H9 (cell line): ENCODE measurements at regions not wholly inside any gene's neighbourhood (a gene's known extent, or its start where the extent isn't known, plus 50 kb on each side); places are given as distances from the start of the nearest gene placed in this dataset.

ENCODE experiments used
- DNase-seq: peaks from one replicate; pipeline ENCODE4 v3.0.0-alpha.2; 2017
- H2AFZ ChIP-seq: one replicate; pipeline ENCODE4 v1.6.1; 2013; ENCODE audit warnings: mild to moderate bottlenecking, low read length, control low read depth, moderate library complexity
- H2AK5ac ChIP-seq: 2 replicates; pipeline ENCODE4 v1.6.1; 2013; ENCODE audit warnings: low read length, control low read depth, mixed read lengths; ENCODE audit not compliant: insufficient read length
- H2BK120ac ChIP-seq: one replicate; pipeline ENCODE4 v1.6.1; 2013; ENCODE audit warnings: low read depth, mild to moderate bottlenecking, low read length, control low read depth, inconsistent platforms; ENCODE audit not compliant: poor library complexity, severe bottlenecking
- H2BK12ac ChIP-seq: 2 replicates; pipeline ENCODE4 v1.6.1; 2013; ENCODE audit warnings: low read length, control low read depth, mixed read lengths, low read depth; ENCODE audit not compliant: insufficient read length
- H2BK15ac ChIP-seq: 2 replicates; pipeline ENCODE4 v1.6.1; 2013; ENCODE audit warnings: low read depth, low read length, control low read depth
- H2BK20ac ChIP-seq: one replicate; pipeline ENCODE4 v1.6.1; 2013; ENCODE audit warnings: low read depth, mild to moderate bottlenecking, low read length, control low read depth, inconsistent platforms; ENCODE audit not compliant: poor library complexity, severe bottlenecking
- H2BK5ac ChIP-seq: 2 replicates; pipeline ENCODE4 v1.6.1; 2013; ENCODE audit warnings: low read length, control low read depth, mixed read lengths; ENCODE audit not compliant: insufficient read length
- H3K14ac ChIP-seq: 2 replicates; pipeline ENCODE4 v1.6.1; 2013; ENCODE audit warnings: low read length, control low read depth; ENCODE audit not compliant: insufficient read depth
- H3K18ac ChIP-seq: 2 replicates; pipeline ENCODE4 v1.6.1; 2013; ENCODE audit warnings: low read depth, mild to moderate bottlenecking, mixed read lengths, low read length, control low read depth; ENCODE audit not compliant: insufficient read length
- H3K23ac ChIP-seq: 2 replicates; pipeline ENCODE4 v1.6.1; 2013; ENCODE audit warnings: low read length, control low read depth, mixed read lengths, low read depth; ENCODE audit not compliant: insufficient read length
- H3K23me2 ChIP-seq: 2 replicates; pipeline ENCODE4 v1.6.1; 2013; ENCODE audit warnings: low read depth, mild to moderate bottlenecking, mixed read lengths, low read length, control low read depth; ENCODE audit not compliant: insufficient read length, poor library complexity, severe bottlenecking
- H3K27ac ChIP-seq: 2 replicates; pipeline ENCODE4 v1.5.1; 2013; ENCODE audit warnings: low read length, control low read depth, mixed read lengths, low read depth; ENCODE audit not compliant: insufficient read length
- H3K27me3 ChIP-seq: 2 replicates; pipeline ENCODE4 v1.6.1; 2013; ENCODE audit warnings: low read length, control low read depth, inconsistent platforms; ENCODE audit not compliant: insufficient read depth
- H3K4ac ChIP-seq: 2 replicates; pipeline ENCODE4 v1.6.1; 2013; ENCODE audit warnings: low read depth, mild to moderate bottlenecking, control low read depth, inconsistent platforms, low read length, moderate library complexity
- H3K4me1 ChIP-seq: 2 replicates; pipeline ENCODE4 v1.6.1; 2013; ENCODE audit warnings: low read length, control low read depth, inconsistent platforms; ENCODE audit not compliant: insufficient read depth
- H3K4me2 ChIP-seq: 2 replicates; pipeline ENCODE4 v1.6.1; 2013; ENCODE audit warnings: low read length, control low read depth, mixed read lengths; ENCODE audit not compliant: insufficient read length, insufficient read depth
- H3K56ac ChIP-seq: 2 replicates; pipeline ENCODE4 v1.6.1; 2013; ENCODE audit warnings: low read depth, mild to moderate bottlenecking, mixed read lengths, low read length, control low read depth; ENCODE audit not compliant: insufficient read length
- H3K79me1 ChIP-seq: 2 replicates; pipeline ENCODE4 v1.6.1; 2013; ENCODE audit warnings: low read depth, mild to moderate bottlenecking, moderate library complexity, low read length, control low read depth, inconsistent platforms; ENCODE audit not compliant: insufficient read depth, poor library complexity, severe bottlenecking
- H3K79me2 ChIP-seq: 2 replicates; pipeline ENCODE4 v1.6.1; 2013; ENCODE audit warnings: low read length, control low read depth, inconsistent platforms; ENCODE audit not compliant: insufficient read depth
- H3K9ac ChIP-seq: 2 replicates; pipeline ENCODE4 v1.6.1; 2013; ENCODE audit warnings: low read length, control low read depth, mixed read lengths; ENCODE audit not compliant: insufficient read length; ENCODE audit errors: extremely low read depth
- H3K9me3 ChIP-seq: one replicate; pipeline ENCODE4 v1.6.1; 2013; ENCODE audit warnings: low read depth, low read length, inconsistent platforms; ENCODE audit not compliant: control insufficient read depth
- H3T11ph ChIP-seq: one replicate; pipeline ENCODE4 v1.6.1; 2013; ENCODE audit warnings: mild to moderate bottlenecking, low read length, control low read depth, inconsistent platforms
- H4K20me1 ChIP-seq: one replicate; pipeline ENCODE4 v1.6.1; 2013; ENCODE audit not compliant: control insufficient read depth, insufficient read length, insufficient read depth
- H4K5ac ChIP-seq: 2 replicates; pipeline ENCODE4 v1.6.1; 2013; ENCODE audit warnings: low read depth, mild to moderate bottlenecking, mixed read lengths, low read length, control low read depth; ENCODE audit not compliant: insufficient read length
- H4K8ac ChIP-seq: replicated peaks from 2 replicates; pipeline ENCODE4 v1.6.1; 2013; ENCODE audit warnings: low read length, control low read depth, mixed read lengths, low read depth; ENCODE audit not compliant: insufficient read length
- H4K91ac ChIP-seq: 2 replicates; pipeline ENCODE4 v1.6.1; 2013; ENCODE audit warnings: low read depth, mild to moderate bottlenecking, moderate library complexity, mixed read lengths, low read length, control low read depth; ENCODE audit not compliant: insufficient read length
- H3K27ac Mint-ChIP-seq, 3 experiments: 2 replicates in 2 of 3; 3 replicates in 1 of 3; pipeline ENCODE4 v1.8.0; 2020 to 2021; ENCODE audit warnings: mixed read lengths in 3 of 3, mild to moderate bottlenecking in 1 of 3, moderate library complexity in 1 of 3
- H3K27me3 Mint-ChIP-seq: 2 replicates; pipeline ENCODE4 v1.8.0; 2021; ENCODE audit warnings: low read depth, mild to moderate bottlenecking, moderate library complexity, mixed read lengths
- H3K36me3 Mint-ChIP-seq, 3 experiments: 2 replicates in 2 of 3; 3 replicates in 1 of 3; pipeline ENCODE4 v1.8.0; 2020 to 2021; ENCODE audit warnings: low read depth in 3 of 3, mixed read lengths in 3 of 3; ENCODE audit not compliant: insufficient read depth in 1 of 3
- H3K4me1 Mint-ChIP-seq, 2 experiments: 2 replicates each; pipeline ENCODE4 v1.8.0; 2020; ENCODE audit warnings: mixed read lengths in 2 of 2
- H3K4me3 Mint-ChIP-seq, 2 experiments: 2 replicates in 1 of 2; 3 replicates in 1 of 2; pipeline ENCODE4 v1.8.0; 2020 to 2021; ENCODE audit warnings: mild to moderate bottlenecking in 2 of 2, mixed read lengths in 2 of 2, moderate library complexity in 1 of 2
- H3K9me3 Mint-ChIP-seq, 2 experiments: 2 replicates in 1 of 2; 3 replicates in 1 of 2; pipeline ENCODE4 v1.8.0; 2020; ENCODE audit warnings: mild to moderate bottlenecking in 2 of 2, mixed read lengths in 2 of 2, moderate library complexity in 1 of 2
- WGBS: extraction: QIAGEN DNeasy Blood & Tissue Kit; methylation state at CpG from one replicate; pipeline ENCODE4 v1.1.7; 2013; ENCODE audit warnings: missing lambda C conversion rate, low lambda C conversion rate, mixed read lengths; ENCODE audit not compliant: insufficient read length; ENCODE audit errors: extremely low coverage; 5-methylcytosine and 5-hydroxymethylcytosine counted together
- TF ChIP-seq, protein P1 (sequence below): fragments of 200-600 bp; sonication (generic); conservative IDR thresholded peaks from 3 replicates; pipeline ENCODE4 v1.8.0; 2021; ENCODE audit warnings: antibody characterized with exemption, mild to moderate bottlenecking

DNA sequence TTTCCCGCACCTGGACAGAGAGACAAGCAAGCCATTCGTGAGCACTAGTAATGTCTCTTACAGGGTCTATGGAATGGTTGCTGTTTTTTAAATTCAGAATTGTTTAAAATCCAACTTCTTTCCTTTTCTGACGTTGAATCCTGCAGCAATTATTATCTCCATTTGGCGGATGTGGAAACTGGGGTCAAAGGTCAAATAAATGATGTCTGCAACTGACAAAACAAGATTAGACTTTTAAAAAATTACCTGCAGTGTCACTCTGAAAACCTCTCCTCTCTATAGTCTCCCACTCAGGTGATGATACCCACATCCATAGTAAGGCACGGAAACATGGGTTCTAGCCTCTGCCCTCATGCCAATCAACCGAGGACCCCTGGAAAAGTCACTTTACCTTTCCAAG lies 142.7 kb upstream of the SMIM23 start:
- Histone ChIP-seq H3K14ac (no peak overlapping the region), H2BK20ac (no peak overlapping the region), H4K91ac (no peak overlapping the region), H3K4ac (no peak overlapping the region), H4K8ac (no peak overlapping the region), H3K79me2 (no peaks in the 10 kb centered on the region), H3K18ac (no peak overlapping the region), H2BK12ac (no peak overlapping the region), H3K4me1 (peaks cover 3% of the 10 kb centered on the region; the same call in 1 of the 2 replicates), H4K5ac (no peak overlapping the region), H2BK120ac (no peak overlapping the region), H3K9me3 (no peaks in the 10 kb centered on the region), H3K4me2 (no peak overlapping the region), H2BK15ac (no peak overlapping the region), H4K20me1 (no peaks in the 10 kb centered on the region), H3K9ac (no peak overlapping the region), H3K79me1 (no peaks in the 10 kb centered on the region), H3K56ac (no peak overlapping the region), H3K27me3 (no peaks in the 10 kb centered on the region), H3T11ph (no peak overlapping the region), H3K23me2 (no peaks in the 10 kb centered on the region), H3K27ac (no peak overlapping the region), H3K23ac (no peak overlapping the region), H2AK5ac (no peak overlapping the region), H2BK5ac (no peak overlapping the region), H2AFZ (no peak overlapping the region)
- DNase-seq: no peak
- Mint-ChIP-seq H3K9me3 (no peaks in the 10 kb centered on the region), H3K4me1 (peaks cover 32 to 38% of the 10 kb centered on the region in 2 experiments), H3K4me3 (no peak overlapping the region), H3K27ac (no peak overlapping the region), H3K36me3 (no peaks in the 10 kb centered on the region), H3K27me3 (peaks cover 17% of the 10 kb centered on the region)
- TF ChIP-seq, protein P1, sequence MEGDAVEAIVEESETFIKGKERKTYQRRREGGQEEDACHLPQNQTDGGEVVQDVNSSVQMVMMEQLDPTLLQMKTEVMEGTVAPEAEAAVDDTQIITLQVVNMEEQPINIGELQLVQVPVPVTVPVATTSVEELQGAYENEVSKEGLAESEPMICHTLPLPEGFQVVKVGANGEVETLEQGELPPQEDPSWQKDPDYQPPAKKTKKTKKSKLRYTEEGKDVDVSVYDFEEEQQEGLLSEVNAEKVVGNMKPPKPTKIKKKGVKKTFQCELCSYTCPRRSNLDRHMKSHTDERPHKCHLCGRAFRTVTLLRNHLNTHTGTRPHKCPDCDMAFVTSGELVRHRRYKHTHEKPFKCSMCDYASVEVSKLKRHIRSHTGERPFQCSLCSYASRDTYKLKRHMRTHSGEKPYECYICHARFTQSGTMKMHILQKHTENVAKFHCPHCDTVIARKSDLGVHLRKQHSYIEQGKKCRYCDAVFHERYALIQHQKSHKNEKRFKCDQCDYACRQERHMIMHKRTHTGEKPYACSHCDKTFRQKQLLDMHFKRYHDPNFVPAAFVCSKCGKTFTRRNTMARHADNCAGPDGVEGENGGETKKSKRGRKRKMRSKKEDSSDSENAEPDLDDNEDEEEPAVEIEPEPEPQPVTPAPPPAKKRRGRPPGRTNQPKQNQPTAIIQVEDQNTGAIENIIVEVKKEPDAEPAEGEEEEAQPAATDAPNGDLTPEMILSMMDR: no peak
- WGBS: no CpG with 5 or more reads among the region's 6 CpGs
